Activated effector memory CD4-positive, alpha-beta T cell treated with anti-CD3 and anti-CD28 coated beads, Interleukin-2, amount 50 U/mL, for 16 hours (primary cell): ENCODE measurements at regions not wholly inside any gene's neighbourhood (a gene's known extent, or its start where the extent isn't known, plus 50 kb on each side); places are given as distances from the start of the nearest gene placed in this dataset.
"Not testable (repeated sequence)": the region's sequence is repeated elsewhere in the genome, so short reads cannot be mapped to it uniquely, and the experiment has no call there.

ENCODE experiments used
- DNase-seq: peaks from one replicate; pipeline ENCODE4 v3.0.0-alpha.2; 2020

DNA sequence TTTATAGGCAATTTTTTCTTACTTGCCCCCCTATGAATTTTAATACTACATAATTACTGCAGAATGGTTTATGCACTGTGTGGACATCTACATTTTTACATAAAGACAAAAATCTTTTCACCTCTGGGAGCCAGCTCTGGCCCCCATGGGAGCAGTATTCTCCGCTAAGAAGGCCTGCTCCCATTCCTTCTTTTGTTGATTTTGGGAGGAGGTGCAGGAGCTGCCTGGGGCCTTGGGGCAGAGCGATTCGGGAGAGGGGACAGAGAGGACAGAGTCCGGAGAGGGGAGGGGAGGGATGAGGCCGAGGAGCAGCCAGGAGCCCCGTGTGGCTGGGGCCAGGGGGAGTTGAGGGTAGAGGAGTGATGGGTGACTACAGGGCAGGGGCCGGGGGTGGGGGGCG, 452.0 kb downstream of the PREX1 start:
- DNase-seq: no peak

DNA sequence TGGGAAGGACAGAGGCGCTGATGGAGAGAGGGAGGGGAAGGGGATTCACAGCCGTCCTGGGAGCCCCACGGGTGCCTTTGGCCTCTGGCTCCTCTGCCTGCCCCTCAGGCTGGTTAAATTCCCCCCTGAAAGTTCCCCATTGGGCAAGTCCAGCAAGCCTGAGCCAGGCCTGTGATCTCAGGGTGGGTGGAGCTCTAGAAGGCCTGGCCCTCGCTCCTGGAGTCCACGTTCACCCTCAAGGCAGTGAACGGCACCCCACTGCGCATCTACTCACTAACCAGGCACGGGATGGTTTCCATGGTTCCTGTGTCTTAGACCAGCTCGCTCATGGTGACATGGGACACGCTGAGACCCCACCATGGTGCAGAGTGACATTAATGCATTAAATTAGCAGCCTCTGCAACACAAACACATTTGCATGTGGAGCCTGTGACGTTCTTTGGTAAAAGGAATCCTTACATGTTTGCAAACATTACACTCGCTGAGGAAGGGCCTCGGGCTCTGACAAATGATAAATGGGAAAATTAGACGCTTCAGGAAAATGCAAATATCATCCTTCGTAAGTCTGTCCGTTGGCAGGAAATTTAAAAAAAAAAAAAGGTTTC, 452.7 kb downstream of the PREX1 start:
- no peak for DNase-seq

- not testable (repeated sequence) for DNase-seq
Observed at GRCh38 chr20:48374031-48374907, 453.5 kb downstream of the PREX1 start.

- DNase-seq: no peak
Observed at GRCh38 chr20:48373555-48373934, 454.3 kb downstream of the PREX1 start.

DNA sequence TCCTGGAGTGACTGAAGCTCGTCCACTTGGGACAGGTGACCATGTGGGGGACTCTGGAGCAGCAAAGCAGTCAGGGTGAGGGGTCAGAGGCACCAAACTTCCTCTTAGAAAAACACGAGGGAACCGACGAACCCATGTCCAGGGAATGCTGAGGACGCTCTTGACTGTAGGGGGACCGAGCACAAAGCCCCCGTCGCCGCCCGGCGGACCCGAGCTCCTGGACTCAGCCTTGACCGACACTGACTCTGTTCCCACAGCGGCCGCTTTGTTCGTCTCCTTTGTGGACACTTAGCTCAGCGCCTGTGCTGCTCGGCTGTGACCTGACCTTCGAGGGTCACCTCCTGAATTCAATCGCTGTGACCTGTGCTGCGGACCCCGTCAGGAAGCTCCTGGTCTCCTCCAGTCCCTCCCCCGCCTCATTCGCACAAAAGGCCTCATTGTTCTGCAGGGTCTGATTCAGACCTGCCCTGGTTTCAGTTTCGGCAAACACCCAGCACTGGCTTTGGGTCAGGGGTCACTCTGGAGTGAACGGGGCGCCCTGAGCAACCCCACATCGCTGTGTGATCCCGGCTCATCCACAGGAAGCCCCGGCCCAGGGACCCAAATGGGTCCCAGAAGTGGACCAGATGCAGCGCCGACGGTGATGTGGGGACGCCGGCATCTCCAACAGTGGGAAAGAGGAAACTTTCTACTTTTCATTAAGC, 454.8 kb downstream of the PREX1 start:
- not testable (repeated sequence) for DNase-seq

- no peak for DNase-seq
Observed at GRCh38 chr20:48371211-48371610, 456.6 kb downstream of the PREX1 start.

- not testable (repeated sequence) for DNase-seq
Observed at GRCh38 chr20:48368580-48369021, 459.2 kb downstream of the PREX1 start.

DNA sequence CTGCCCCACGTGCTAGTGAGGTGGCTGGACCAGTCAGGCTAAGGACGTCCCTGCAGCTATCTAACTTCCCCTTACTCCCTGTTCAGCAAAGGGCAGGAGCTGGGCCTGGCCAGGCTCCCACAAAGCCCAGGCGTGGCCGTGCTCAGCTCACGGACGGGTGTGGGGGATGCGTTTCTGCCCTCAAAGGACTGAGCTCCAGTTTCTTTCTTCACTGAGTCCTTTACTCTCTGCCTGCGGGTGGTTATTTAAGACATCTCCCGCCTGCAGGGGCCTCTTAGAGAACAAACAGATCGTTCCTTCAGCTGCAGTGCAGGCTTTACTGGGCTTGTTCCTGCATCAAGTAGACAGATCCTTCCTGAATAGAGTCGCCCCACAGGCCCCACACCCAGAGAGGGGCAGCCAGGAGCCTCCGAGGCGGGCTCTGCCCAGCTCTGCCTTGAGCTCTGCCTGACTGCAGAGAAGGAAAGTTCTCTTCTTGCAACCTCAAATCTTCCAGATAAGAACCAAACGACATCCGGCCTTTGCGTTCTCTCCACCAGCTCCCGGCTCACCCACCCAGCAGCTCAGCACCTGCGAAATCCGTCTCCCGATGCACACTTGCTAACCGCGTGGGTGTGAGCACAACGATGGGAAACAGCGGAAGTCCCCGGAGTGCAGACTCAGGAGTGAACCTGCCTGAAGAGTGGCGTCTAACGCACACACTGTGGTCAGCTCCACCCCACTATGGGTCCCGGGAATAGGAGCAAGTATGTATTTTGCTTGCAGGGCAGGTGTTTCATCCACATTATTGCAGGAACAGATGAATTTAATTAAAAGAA, 460.0 kb downstream of the PREX1 start:
- not testable (repeated sequence) for DNase-seq

DNA sequence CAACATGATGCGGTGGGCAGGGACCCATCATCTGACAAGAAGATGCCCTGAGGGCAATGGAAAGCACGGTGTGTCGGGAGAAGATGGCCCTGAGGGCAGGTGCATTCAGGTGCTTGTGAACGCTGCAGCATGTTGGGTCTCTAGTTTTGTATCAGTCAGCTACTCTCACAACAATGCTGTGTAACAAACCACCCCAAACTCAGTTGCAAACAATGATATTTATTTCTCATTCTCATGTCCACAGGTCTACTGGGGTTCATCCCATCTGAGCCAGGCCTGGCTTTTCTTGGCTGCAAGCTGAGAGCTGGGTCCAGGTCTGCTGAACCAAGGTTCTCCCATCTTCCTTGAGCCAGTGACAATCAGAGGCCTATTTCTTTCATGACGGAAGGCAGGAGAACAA, 461.6 kb downstream of the PREX1 start:
- DNase-seq: no peak

- no peak for DNase-seq
Observed at GRCh38 chr20:48364688-48365421, 462.9 kb downstream of the PREX1 start.

GRCh38 chr20:48364055-48364454, 463.7 kb downstream of the PREX1 start:
- no peak for DNase-seq

- no peak for DNase-seq
Observed at GRCh38 chr20:48360342-48360975, 467.3 kb downstream of the PREX1 start.

DNA sequence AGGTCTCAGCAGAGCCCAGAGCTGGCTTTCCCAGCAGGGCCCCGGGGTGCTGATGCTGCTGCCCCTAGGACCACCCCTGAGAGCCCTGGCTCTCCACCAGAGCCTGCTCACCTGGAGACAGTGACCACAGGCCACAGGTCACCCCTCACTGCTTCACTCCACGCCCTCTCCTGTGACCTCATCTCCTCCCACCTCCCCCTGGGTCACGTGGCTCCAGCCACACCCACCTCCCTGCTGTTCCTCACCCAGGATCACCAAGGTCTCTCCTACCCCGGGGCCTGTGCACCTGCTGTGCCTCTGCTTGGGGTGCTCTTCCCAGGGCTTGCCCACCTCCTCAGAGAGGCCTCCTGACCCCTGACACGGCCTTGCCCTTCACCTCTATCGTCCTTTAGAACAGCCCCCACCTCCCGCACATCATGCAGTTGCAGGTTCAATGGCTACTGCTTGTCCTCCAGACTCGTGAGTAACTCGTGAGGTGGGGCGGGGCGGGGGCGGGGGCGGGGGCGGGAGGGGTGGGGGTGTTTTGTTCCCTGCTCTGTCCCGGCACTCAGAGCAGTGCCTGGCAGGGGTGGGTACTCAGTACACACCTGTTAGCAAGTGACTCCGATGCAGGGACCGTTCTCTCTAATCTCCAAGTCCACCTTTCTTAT, 468.0 kb downstream of the PREX1 start:
- no peak for DNase-seq

GRCh38 chr20:48359055-48359390, 468.8 kb downstream of the PREX1 start:
- not testable (repeated sequence) for DNase-seq

- DNase-seq: no peak
Observed at GRCh38 chr20:48358176-48359054, 469.4 kb downstream of the PREX1 start.

- no peak for DNase-seq
Observed at GRCh38 chr20:48357714-48358113, 470.1 kb downstream of the PREX1 start.

- no peak for DNase-seq
Observed at GRCh38 chr20:48354903-48355302, 472.9 kb downstream of the PREX1 start.

- no peak for DNase-seq
Observed at GRCh38 chr20:48354320-48354876, 473.4 kb downstream of the PREX1 start.

- no peak for DNase-seq
Observed at GRCh38 chr20:48352628-48353027, 475.2 kb downstream of the PREX1 start.

DNA sequence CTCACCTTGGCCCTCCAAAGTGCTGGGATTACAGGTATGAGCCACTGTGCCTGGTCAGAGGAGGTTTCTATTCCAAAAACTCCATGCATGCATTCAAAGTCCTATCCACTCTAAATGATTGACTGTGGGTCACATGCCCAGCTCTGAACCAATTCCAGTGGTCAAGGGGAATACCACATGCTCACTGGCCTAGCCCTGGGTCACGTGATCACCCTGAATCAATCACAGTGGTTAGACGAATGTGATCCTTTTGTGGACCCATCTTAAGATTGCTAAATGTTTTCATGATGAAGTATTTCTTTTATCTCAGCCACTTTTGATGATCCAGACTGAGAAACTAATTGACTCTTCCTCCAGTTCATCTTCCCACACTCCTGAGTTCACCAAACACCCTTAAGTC, 475.8 kb downstream of the PREX1 start:
- no peak for DNase-seq
